ENCODE measurements at regions not wholly inside any gene's neighbourhood (a gene's known extent, or its start where the extent isn't known, plus 50 kb on each side); places are given as distances from the start of the nearest gene placed in this dataset.

DNA sequence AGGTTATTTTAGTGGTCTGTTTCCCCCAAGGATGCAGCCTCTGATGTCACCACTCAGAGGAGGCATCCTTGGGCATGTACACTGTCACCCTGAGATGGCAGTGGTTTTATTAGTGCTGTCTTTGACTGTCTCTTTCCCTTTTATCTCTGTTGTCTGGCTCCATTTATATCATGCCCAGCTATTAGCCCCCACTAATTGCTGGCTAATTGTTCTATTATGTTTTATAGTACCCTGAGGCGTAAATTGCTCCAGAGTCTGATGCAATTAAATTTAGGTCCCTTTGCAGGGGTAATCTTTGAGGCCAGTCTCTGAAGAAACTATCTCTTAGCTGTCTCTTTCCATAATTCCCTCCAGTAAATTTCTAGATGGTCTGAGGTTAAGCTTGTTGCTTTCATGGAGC is 301.0 kb upstream of the KLHL29 start:
- TF ChIP-seq, protein P1, sequence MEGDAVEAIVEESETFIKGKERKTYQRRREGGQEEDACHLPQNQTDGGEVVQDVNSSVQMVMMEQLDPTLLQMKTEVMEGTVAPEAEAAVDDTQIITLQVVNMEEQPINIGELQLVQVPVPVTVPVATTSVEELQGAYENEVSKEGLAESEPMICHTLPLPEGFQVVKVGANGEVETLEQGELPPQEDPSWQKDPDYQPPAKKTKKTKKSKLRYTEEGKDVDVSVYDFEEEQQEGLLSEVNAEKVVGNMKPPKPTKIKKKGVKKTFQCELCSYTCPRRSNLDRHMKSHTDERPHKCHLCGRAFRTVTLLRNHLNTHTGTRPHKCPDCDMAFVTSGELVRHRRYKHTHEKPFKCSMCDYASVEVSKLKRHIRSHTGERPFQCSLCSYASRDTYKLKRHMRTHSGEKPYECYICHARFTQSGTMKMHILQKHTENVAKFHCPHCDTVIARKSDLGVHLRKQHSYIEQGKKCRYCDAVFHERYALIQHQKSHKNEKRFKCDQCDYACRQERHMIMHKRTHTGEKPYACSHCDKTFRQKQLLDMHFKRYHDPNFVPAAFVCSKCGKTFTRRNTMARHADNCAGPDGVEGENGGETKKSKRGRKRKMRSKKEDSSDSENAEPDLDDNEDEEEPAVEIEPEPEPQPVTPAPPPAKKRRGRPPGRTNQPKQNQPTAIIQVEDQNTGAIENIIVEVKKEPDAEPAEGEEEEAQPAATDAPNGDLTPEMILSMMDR (IDR thresholded peaks at IDR 0.05), result no peak
- TF ChIP-seq POLR2AphosphoS5 (IDR thresholded peaks at IDR 0.05), result no peak
- no peaks in the 10 kb centered on the region for H3K9me3 ChIP-seq
- H3K27me3 ChIP-seq (replicated peaks; ENCODE audit: insufficient read depth), result no peaks in the 10 kb centered on the region
- no peaks in the 10 kb centered on the region for H3K4me1 ChIP-seq (replicated peaks)
- no peaks in the 10 kb centered on the region for H3K36me3 ChIP-seq
- intact Hi-C loops (cut with DNase I), result no loop called here
- no peak overlapping the region for H3K4me3 ChIP-seq
- no peak for DNase-seq (ENCODE audit: low spot score)
- H3K27ac ChIP-seq, result no peak overlapping the region
- WGBS, result 86% methylated on average over 1 of the region's 1 CpG

DNA sequence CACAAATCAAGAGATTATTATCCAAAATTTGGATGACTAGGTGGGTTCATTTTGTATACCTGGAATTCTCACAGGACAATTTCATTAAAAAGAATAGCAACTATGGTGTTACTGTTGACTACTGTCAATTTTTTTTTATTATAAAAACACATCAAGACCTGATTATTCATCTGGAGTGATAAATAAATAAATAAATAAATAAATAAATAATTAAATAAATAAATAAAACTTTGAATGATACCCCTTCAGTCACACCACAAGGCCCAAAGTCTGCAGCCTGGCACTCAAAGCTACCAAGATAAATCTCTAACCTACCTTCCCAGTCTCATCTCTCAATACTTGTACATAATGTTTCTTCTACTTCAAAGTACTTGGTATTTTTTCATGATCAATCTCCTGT is 294.0 kb upstream of the KLHL29 start:
- Histone ChIP-seq H3K9me3 (no peaks in the 10 kb centered on the region), H3K4me3 (no peak overlapping the region), H3K27ac (no peak overlapping the region), H3K4me1 (replicated peaks) (no peaks in the 10 kb centered on the region), H3K36me3 (no peaks in the 10 kb centered on the region), H3K27me3 (replicated peaks; ENCODE audit: insufficient read depth) (no peaks in the 10 kb centered on the region)
- TF ChIP-seq, protein P1 (IDR thresholded peaks at IDR 0.05), result no peak
- no peak for TF ChIP-seq POLR2AphosphoS5 (IDR thresholded peaks at IDR 0.05)
- TF ChIP-seq POLR2A (IDR thresholded peaks at IDR 0.05), result no peak
- no peak for DNase-seq (ENCODE audit: low spot score)
- intact Hi-C loops (cut with DNase I), result no loop called here

DNA sequence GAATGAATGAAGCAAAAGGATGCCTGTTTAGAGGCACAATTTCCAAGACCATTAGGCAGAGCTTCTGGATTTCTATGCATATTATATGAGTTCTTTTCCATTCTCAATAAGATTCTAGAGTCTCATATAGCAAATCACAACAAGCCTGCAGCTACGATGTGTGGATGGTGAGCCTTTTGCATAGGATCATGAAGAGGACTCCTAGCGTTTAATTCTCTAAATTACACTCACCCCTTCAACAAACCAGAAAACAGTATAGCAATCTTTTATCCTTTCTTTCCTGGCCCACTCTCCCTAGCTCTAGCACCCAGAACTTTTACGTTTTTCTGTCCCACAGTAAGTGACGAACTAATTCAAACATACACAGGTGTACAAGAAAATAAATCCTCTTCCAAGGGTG is 293.1 kb upstream of the KLHL29 start:
- Histone ChIP-seq H3K4me3 (no peak overlapping the region), H3K9me3 (no peaks in the 10 kb centered on the region), H3K27me3 (replicated peaks; ENCODE audit: insufficient read depth) (no peaks in the 10 kb centered on the region), H3K4me1 (replicated peaks) (no peaks in the 10 kb centered on the region), H3K36me3 (no peaks in the 10 kb centered on the region), H3K27ac (no peak overlapping the region)
- intact Hi-C loops (cut with DNase I), result no loop called here
- TF ChIP-seq POLR2A (IDR thresholded peaks at IDR 0.05), result no peak
- TF ChIP-seq, protein P1 (IDR thresholded peaks at IDR 0.05), result no peak
- TF ChIP-seq POLR2AphosphoS5 (IDR thresholded peaks at IDR 0.05), result no peak
- 80% methylated on average over 4 of the region's 4 CpGs for WGBS
- DNase-seq (ENCODE audit: low spot score), result no peak

DNA sequence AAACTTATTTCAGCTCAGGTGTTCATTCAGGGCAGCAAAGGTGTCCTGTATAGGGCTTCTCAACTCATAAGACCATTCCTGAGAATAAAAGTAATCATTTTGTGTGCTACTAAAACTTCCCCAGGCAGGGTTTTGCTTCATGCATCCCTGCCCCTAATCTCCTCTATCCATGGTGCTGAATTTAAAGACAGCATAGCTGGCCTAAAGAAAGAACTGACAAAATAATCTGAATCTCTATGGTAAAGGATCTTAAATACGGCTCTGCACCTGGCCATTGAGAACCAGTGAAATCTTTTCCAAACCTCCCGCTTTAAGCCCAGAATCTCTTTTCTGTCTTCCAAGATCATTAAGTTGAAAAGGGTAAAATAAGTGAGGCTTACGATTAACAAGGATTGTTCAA is 292.1 kb upstream of the KLHL29 start:
- no peak overlapping the region for H3K4me3 ChIP-seq
- intact Hi-C loops (cut with DNase I), result no loop called here
- no peak overlapping the region for H3K27ac ChIP-seq
- no peaks in the 10 kb centered on the region for H3K4me1 ChIP-seq (replicated peaks)
- WGBS, result 46% methylated on average over 3 of the region's 3 CpGs
- TF ChIP-seq POLR2AphosphoS5 (IDR thresholded peaks at IDR 0.05) (no peak), POLR2A (IDR thresholded peaks at IDR 0.05) (no peak)
- TF ChIP-seq, protein P1 (IDR thresholded peaks at IDR 0.05), result no peak
- no peaks in the 10 kb centered on the region for H3K36me3 ChIP-seq
- DNase-seq (ENCODE audit: low spot score), result no peak
- H3K27me3 ChIP-seq (replicated peaks; ENCODE audit: insufficient read depth), result no peaks in the 10 kb centered on the region
- H3K9me3 ChIP-seq, result no peaks in the 10 kb centered on the region

DNA sequence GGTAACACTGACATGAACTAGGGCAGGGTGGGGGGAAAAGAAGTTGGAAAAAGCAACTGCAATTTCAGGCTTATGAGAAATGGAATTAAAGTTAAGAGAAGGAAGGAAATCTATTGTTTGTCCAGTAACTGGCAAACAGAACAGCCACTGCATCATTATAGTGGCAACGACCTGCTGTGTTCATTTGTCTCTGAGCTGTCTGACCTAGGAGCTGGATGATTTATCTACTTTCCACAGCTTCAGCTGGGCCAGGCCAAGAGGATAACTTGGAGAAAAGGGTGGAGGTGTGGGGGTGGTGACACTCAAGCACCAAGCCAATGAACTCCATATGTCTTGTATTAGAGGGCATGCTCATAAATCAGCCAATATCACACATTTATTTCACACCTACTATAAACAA is 291.5 kb upstream of the KLHL29 start:
- intact Hi-C loops (cut with DNase I), result no loop called here
- H3K4me3 ChIP-seq, result no peak overlapping the region
- TF ChIP-seq POLR2A (IDR thresholded peaks at IDR 0.05) (no peak), POLR2AphosphoS5 (IDR thresholded peaks at IDR 0.05) (no peak)
- TF ChIP-seq, protein P1 (IDR thresholded peaks at IDR 0.05), result no peak
- no peaks in the 10 kb centered on the region for H3K36me3 ChIP-seq
- no peaks in the 10 kb centered on the region for H3K9me3 ChIP-seq
- no peaks in the 10 kb centered on the region for H3K27me3 ChIP-seq (replicated peaks; ENCODE audit: insufficient read depth)
- no peaks in the 10 kb centered on the region for H3K4me1 ChIP-seq (replicated peaks)
- H3K27ac ChIP-seq, result no peak overlapping the region
- no peak for DNase-seq (ENCODE audit: low spot score)
- WGBS, result 22% methylated on average over 1 of the region's 1 CpG
